Hematopoietic multipotent progenitor cell treated with erythropoietin and hydrocortisone succinate and interleukin-3 and kit ligand, for 15 days (in vitro differentiated cells): ENCODE measurements at regions not wholly inside any gene's neighbourhood (a gene's known extent, or its start where the extent isn't known, plus 50 kb on each side); places are given as distances from the start of the nearest gene placed in this dataset.

Experiments used
- DNase-seq: peaks from one replicate; pipeline ENCODE4 v3.0.0-alpha.2; 2015; ENCODE audit warnings: low spot score

DNA sequence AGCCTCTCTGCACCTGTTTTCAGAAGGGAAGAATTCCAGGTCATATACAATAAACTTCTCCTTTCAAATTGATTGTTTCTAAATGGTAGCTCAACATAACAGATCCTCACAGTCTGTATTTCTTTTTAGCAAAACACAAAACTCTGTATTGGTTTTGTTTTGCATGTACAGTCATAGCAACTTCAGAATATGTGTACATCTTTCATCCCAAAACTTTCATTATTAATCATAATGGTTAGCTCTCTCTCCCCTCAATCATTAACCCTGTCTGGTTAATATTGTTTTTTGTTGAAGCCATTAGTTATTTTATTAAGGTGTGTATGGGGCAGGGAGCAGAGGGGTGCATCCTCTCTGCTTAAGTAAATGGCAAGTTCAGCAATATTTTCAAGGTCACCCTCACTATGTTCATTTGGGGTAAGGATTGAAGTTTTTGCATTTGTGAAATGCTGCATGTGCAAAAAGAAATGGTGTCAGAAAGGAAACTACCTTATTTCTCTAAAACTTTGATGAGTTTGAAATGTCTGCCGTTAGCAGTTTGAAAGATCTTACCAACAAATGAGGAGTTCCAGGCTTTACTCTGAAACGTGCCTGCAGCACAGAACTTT lies 136.8 kb upstream of the BTBD3 start:
- DNase-seq: no peak

- no peak for DNase-seq
Measured at GRCh38 chr20:11783102-11783850, 134.4 kb upstream of the BTBD3 start.

GRCh38 chr20:11785885-11786507 lies 131.7 kb upstream of the BTBD3 start:
- DNase-seq: no peak

- no peak for DNase-seq
Measured at GRCh38 chr20:11790046-11790445, 127.6 kb upstream of the BTBD3 start.

DNA sequence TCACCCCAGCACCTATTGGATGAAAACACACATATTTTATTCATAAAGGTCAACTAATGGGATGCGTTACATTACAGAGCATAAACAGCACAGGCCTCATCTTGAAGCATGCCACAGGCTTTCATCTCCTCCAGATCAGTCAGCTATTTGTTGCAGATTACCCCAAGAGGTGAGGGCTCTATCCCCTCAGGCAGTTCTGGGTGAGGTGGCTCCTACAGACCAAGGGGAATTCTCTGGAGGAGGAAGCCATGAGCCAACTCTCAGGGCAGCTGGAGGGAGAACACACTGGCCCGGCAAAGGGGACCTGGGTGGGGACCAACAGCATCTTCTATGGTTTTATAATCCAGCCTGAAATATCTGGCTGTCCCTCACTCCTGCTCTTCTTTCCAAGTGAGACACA lies 126.4 kb upstream of the BTBD3 start:
- no peak for DNase-seq

DNA sequence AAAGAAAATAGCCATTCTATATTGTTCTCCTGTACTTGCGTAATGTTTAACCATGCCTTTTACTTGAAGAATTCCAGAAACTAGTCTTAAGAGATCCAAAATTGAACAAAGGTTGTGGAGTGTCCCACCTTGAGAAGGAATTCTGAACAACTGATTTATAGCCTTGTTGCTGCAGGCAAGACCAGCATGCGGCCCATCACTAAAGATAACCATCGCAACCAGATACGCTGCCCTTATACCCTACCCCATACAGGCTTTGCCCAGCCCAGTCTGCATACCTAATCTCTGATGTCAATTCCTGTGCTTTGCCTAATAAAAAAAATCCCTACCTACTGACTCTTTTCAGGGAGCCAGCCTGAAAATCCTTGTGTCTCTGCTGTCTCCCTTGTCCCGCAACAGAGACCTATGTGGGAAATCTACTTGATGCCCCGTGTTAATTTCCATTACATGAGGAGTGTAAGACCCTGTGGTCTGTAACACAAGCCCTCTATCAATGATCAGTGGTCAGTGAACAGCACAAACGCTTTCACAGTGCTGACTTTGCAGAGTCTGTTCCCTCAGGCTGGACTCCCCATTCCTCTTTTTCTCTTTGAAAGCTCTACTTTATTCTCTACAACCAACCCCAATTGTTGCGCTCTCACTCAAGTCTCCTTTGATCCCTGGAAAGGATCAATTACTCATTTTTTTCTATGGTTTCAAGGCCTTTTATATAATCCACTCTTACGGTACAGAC lies 125.7 kb upstream of the BTBD3 start:
- DNase-seq: no peak

GRCh38 chr20:11792568-11792953 lies 125.1 kb upstream of the BTBD3 start:
- DNase-seq: no peak

DNA sequence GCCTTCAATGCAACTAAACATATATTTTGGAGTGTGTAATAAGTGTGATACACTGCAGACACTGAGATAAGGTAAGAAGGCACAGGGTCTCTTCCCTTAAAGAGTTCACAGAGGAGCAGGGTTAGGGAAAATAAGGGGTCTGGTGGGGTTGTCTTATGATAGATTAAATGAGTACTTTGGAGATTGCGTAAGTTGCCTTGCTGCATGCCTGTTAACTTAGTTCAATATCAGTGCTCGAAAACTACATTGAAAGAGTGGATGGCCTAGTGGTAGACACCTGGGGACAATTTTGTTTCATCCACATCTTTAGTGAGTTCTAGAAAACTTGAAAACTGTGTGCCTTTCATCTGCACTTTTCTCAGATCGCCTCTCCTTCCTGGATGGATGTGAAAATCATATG lies 123.2 kb upstream of the BTBD3 start:
- no peak for DNase-seq

GRCh38 chr20:11795071-11795615 lies 122.5 kb upstream of the BTBD3 start:
- DNase-seq: no peak

GRCh38 chr20:11796026-11796425 lies 121.7 kb upstream of the BTBD3 start:
- no peak for DNase-seq

- no peak for DNase-seq
Measured at GRCh38 chr20:11797156-11797555, 120.5 kb upstream of the BTBD3 start.

GRCh38 chr20:11799281-11799684 lies 118.4 kb upstream of the BTBD3 start:
- DNase-seq: no peak

DNA sequence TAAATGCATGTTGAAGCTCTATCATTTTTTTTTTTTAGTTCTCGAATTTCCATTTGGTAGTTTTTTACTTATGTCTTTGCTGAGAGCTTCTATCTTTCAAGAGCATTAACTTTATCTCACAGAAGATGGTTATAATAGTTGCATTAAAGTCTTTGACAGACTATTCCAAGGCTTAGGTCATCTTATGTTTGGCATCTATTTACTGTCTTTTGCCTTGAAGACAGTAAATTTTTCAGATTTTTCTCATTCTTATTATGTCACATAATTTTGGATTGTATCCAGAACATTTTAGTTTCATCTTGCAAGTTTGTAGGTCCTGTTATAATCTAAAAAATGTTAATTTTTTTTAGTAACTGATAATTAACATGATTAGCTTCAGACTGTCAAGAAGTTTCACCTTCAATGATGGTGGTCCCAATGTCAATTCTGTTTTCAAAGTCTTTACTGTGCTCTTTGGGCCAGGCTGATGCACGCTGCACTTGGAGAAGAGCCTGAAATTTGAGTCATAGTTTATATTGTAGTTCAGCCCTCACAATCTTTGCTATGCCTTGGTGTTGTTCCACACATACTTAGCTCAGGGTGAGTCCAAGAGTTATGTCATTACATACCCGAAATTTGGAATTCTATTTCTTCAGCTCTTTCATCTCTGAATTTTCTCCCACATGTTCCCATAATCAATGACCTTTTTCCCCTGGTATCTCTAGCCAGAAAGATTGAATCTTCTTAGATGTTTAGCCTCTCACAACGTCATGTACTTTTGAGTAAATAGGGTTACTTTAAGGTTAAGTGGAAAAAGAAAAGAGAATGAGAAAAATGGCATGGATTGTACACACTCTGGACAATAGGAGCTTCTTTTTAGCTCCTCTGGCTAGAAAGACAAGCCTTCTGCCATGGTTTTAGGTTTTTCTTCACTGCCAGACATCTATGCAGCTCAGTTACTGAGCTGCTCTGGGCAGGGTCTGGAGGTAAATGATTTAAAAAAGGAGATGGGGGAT lies 110.3 kb upstream of the BTBD3 start:
- no peak for DNase-seq

DNA sequence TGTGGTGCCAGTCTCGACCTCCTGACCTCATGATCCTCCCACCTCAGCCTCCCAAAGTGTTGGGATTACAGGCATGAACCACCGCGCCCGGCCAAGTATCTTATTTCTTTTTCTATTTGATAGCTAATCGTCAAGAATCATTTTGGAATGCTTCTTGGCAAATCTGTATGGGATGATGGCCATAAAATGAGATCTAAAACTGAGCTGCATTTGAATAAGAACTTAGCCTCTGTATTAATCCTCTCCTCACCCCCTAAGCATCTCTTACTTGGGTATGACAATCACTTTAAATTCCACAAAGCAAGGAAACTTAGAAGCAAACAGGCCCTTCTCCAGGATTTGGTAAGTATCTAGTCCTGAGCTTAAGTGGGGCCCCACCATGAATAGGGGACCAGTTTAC lies 108.9 kb upstream of the BTBD3 start:
- no peak for DNase-seq

DNA sequence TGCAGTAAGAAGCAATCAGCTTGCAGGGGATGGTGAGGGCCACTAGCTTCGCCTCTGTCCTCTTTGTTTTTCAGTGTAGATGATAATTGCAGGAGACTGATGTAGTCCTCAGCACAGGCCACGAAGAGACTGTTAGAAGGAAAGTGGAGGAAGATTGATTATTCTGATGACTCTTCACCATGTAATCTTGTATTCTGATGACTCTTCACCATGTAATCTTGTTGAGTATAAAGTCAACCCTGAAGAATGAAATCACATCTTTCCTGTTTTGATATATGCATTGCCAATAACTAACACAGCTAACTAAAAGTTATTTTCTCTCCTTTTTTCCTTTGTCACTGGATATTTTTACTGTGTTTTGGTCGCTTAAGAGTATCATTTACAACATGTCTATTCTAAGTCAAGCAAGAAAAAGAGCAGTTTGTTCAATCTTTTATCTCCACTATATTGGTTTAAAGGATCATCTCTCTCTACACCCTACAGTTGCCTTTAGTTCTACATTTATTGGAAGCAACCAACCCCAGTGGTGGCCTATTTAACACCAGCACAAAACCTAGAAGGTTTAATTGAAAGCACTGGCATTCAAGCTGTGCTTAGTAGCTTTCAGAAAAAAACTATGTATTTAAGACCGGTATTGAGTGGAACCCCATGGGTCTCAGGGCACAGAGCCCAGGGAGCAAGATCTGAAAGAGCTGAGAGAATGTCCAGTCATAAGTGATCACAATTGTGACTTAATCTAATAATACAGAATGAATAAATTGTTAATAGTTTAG lies 107.2 kb upstream of the BTBD3 start:
- DNase-seq: no peak

GRCh38 chr20:11813106-11813890 lies 104.4 kb upstream of the BTBD3 start:
- DNase-seq: no peak

DNA sequence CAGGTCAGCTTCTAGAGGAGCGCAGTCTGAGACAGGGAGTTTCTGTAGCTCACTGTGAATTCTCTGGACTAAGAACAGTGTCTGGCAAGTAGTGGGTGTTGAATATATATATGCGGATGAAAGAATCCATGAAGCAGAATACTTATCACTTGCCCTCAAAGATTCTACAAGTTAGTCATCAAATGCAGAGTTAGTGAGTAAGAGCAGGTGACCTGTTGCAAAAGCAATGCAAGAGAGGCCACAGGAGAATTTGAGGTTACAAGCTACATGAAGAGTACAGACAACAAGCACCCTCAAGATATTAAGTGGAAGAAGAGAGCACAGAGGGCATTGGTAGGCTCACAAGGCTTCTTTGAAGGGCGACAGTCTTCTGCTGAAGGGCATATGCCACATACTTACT lies 103.4 kb upstream of the BTBD3 start:
- no peak for DNase-seq

DNA sequence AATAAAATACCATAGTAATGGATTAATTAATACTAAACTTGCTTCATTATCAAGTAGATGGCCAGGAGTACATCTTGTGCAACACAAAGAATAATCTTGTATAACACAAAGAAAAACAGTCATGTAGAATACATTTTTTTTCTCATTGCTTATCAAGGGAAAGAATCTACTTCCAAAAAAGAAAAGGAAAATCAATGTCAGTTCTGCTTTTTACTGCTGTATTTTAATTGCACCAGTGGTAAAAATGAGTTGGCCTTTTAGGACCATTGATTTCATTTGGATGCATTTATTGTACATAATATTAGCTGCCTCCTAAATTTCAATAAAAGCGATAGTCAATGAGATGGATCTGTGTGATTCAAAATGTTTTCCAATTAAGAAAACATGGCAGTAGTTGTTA lies 96.9 kb upstream of the BTBD3 start:
- DNase-seq: no peak

- DNase-seq: no peak
Measured at GRCh38 chr20:11822540-11822794, 95.2 kb upstream of the BTBD3 start.

DNA sequence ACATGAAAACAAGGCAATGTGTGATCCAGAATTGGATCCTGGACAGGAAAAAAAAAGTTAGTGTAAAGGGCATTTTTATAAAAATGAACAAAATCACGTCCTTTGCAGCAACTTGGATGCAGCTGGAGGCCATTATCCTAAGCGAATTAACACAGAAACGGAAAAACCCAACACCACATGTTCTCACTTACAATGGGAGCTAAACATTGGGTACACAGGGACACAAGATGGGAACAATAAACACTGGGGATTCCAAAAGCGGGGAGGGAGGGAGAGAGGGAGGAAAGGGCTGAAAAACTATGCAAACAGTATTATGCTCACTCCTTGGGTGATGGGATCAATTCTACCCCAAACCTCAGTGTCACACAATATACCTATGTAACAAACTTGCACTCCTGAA lies 91.4 kb upstream of the BTBD3 start:
- DNase-seq: no peak
